ENCODE measurements at regions not wholly inside any gene's neighbourhood (a gene's known extent, or its start where the extent isn't known, plus 50 kb on each side); places are given as distances from the start of the nearest gene placed in this dataset.

DNA sequence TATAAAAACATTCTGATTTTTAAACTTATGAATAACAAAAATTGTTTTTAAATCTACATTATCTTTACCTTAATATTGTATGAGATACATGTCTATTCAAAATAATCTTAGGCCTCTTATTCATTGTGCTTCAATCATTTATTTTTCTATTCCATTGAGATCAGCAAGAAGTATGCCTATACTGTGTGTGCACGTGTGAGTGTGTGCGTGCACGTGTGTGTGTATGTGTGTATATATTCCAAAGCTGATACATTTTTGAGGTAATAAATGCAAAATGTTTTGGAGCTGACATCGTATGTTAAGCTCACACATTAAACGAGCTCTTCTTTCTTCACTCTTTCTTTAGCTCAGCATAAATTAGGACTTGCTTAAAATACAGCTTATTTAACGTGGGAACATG lies 1701.2 kb upstream of the PCDH10 start:
- TF ChIP-seq CTCF (IDR thresholded peaks at IDR 0.05; ENCODE audit: poor library complexity) (no peak), EZH2 (IDR thresholded peaks at IDR 0.05; ENCODE audit: borderline replicate concordance) (no peak)

Measured in hepatocyte (in vitro differentiated cells).